ENCODE measurements at regions not wholly inside any gene's neighbourhood (a gene's known extent, or its start where the extent isn't known, plus 50 kb on each side); places are given as distances from the start of the nearest gene placed in this dataset.
A peak's percentile ranks its signal among the peaks of the same experiment; 100 is the strongest.

GRCh38 chr7:33757050-33757449, 148.3 kb upstream of the BMPER start:
- in situ Hi-C loops (cut with HindIII; ENCODE audit: low pct_unique_long_range_greater_than_20kb, low sequenced_read_pairs) = no loop called here
- ATAC-seq (no peak), DNase-seq (ENCODE audit: low read depth, low spot score) (no peak)
- peaks cover 10% of the 10 kb centered on the region; the same call in 1 of the 2 replicates for H3K27me3 ChIP-seq (ENCODE audit: control insufficient read depth, insufficient read depth, low read length)
- intact Hi-C loops (cut with micrococcal nuclease; ENCODE audit: unreplicated experiment) = loop anchor here (5.0 to 10.0 kb wide), 2 partner anchors 175 to 512 kb away; no protein-coding TSS in a partner anchor
- H3K9me3 ChIP-seq (ENCODE audit: control insufficient read depth, insufficient read depth, low read depth, low read length) = no peaks in the 10 kb centered on the region
- TF ChIP-seq REST (IDR thresholded peaks at IDR 0.05; ENCODE audit: insufficient read depth in 1 of 2, low read depth in 2 of 2, low read length in 1 of 2) (no peak), CTCF (IDR thresholded peaks at IDR 0.05) (no peak), TCF7L2 (IDR thresholded peaks at IDR 0.05; ENCODE audit: low read depth, low read length) (no peak), POLR2AphosphoS5 (IDR thresholded peaks at IDR 0.05; ENCODE audit: low read depth, low read length) (no peak), SIN3A (IDR thresholded peaks at IDR 0.05; ENCODE audit: borderline replicate concordance, insufficient read depth, low read depth, low read length) (no peak)
- CTCF ChIA-PET = no interaction called here
- POLR2A ChIA-PET = no interaction called here
- no peaks in the 10 kb centered on the region for H3K4me1 ChIP-seq (ENCODE audit: control insufficient read depth, insufficient read depth, low read length)
- no TSS peak for BruUV-seq (replicated peaks)
- H3K36me3 ChIP-seq (ENCODE audit: control insufficient read depth, insufficient read depth, low read length) = no peaks in the 10 kb centered on the region
- no peak overlapping the region for H3K27ac ChIP-seq (ENCODE audit: low read length)
- H3K4me3 ChIP-seq (ENCODE audit: low read depth in 2 of 2, low read length in 2 of 2) = no peak overlapping the region

GRCh38 chr7:33757563-33758165, 147.7 kb upstream of the BMPER start:
- TF ChIP-seq POLR2AphosphoS5 (IDR thresholded peaks at IDR 0.05; ENCODE audit: low read depth, low read length) (no peak), CTCF (IDR thresholded peaks at IDR 0.05) (peak; percentile 73; the same call in 1 of the 2 replicates)
- intact Hi-C loops (cut with micrococcal nuclease; ENCODE audit: unreplicated experiment) (loop anchor here (5.0 to 10.0 kb wide), 2 partner anchors 175 to 513 kb away; no protein-coding TSS in a partner anchor), in situ Hi-C loops (cut with HindIII; ENCODE audit: low pct_unique_long_range_greater_than_20kb, low sequenced_read_pairs) (no loop called here)
- no peak for ATAC-seq
- Histone ChIP-seq H3K27me3 (ENCODE audit: control insufficient read depth, insufficient read depth, low read length) (peaks cover 10% of the 10 kb centered on the region; the same call in 1 of the 2 replicates), H3K9me3 (ENCODE audit: control insufficient read depth, insufficient read depth, low read depth, low read length) (no peaks in the 10 kb centered on the region), H3K27ac (ENCODE audit: low read length) (no peak overlapping the region), H3K4me1 (ENCODE audit: control insufficient read depth, insufficient read depth, low read length) (no peaks in the 10 kb centered on the region), H3K4me3 (ENCODE audit: low read depth in 2 of 2, low read length in 2 of 2) (no peak overlapping the region), H3K36me3 (ENCODE audit: control insufficient read depth, insufficient read depth, low read length) (no peaks in the 10 kb centered on the region)
- DNase-seq (ENCODE audit: low read depth, low spot score) = peak; percentile 22
- BruUV-seq (replicated peaks) = no TSS peak
- ChIA-PET POLR2A (no interaction called here), CTCF (interaction anchor here (0.6 to 1.0 kb wide), 2 partner anchors 21 to 175 kb away, joined by 3 to 4 read pairs; no protein-coding TSS in a partner anchor)
